ENCODE measurements at regions not wholly inside any gene's neighbourhood (a gene's known extent, or its start where the extent isn't known, plus 50 kb on each side); places are given as distances from the start of the nearest gene placed in this dataset.

- H3K4me1 Mint-ChIP-seq: no peaks in the 10 kb centered on the region
- H3K27ac Mint-ChIP-seq: no peak overlapping the region
- no peak for DNase-seq
- no peaks in the 10 kb centered on the region for H3K27me3 Mint-ChIP-seq
- H3K9me3 Mint-ChIP-seq: no peaks in the 10 kb centered on the region
- no peaks in the 10 kb centered on the region for H3K36me3 Mint-ChIP-seq
- H3K4me3 Mint-ChIP-seq: no peak overlapping the region
These were observed 62.3 kb upstream of the CALM2 start for GRCh38 chr2:47238638-47239037.

DNA sequence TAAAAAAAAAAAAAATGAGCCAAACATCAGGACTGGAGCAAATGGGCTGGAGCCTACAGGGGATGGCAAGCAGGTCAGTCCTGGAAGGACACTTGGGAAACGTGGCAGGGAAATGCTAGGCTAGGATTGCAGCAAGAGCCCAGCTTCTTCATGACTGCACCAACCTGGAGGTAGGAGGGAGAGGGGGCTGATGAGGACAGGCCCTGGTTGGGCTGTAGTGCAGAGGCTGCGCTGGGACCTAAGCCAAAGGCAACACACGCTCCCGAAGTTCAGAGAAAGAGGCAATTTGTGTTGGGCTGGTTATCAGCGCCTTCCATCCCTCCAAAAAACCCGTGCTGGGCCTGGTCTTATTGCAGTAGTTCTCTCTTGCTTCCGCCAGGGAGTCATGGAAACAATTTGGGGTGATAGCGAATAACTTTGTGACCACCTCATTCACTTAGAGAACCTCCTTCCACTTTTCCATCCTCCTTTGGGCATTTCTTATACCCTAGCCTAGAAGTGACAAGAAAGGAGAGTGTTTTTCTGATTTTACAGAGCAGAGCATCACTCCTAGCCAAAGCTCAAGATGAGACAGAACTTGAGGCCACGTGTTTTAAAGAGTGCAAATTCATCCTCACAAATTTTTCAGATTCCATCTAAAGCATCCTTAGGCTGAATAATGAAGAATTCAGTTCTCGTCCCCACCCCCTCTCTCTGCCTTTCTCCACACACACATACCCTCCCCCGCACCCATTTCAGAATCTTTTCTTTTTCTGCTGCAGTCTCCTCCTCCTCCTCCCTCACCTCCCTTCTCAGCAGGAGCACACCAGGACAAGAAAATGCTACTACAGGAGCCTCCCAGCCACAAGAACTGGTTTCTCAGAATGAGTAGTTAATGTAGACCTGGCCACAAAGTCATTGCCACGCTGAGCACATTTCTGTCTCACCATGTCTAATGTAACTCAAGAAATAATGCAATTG lies 61.3 kb upstream of the CALM2 start:
- no peaks in the 10 kb centered on the region for H3K9me3 Mint-ChIP-seq
- H3K27ac Mint-ChIP-seq: no peak overlapping the region
- no peak overlapping the region for H3K4me3 Mint-ChIP-seq
- no peaks in the 10 kb centered on the region for H3K27me3 Mint-ChIP-seq
- no peak for DNase-seq
- no peaks in the 10 kb centered on the region for H3K36me3 Mint-ChIP-seq
- H3K4me1 Mint-ChIP-seq: no peaks in the 10 kb centered on the region

- Mint-ChIP-seq H3K36me3 (no peaks in the 10 kb centered on the region), H3K27me3 (no peaks in the 10 kb centered on the region), H3K4me1 (no peaks in the 10 kb centered on the region), H3K9me3 (no peaks in the 10 kb centered on the region), H3K27ac (no peak overlapping the region), H3K4me3 (no peak overlapping the region)
- no peak for DNase-seq
These were observed 60.3 kb upstream of the CALM2 start for GRCh38 chr2:47236503-47237215.

GRCh38 chr2:47235132-47235531 lies 58.8 kb upstream of the CALM2 start:
- Mint-ChIP-seq H3K4me1 (no peaks in the 10 kb centered on the region), H3K36me3 (no peaks in the 10 kb centered on the region), H3K27ac (no peak overlapping the region), H3K9me3 (no peaks in the 10 kb centered on the region), H3K4me3 (no peak overlapping the region), H3K27me3 (no peaks in the 10 kb centered on the region)
- DNase-seq: no peak

DNA sequence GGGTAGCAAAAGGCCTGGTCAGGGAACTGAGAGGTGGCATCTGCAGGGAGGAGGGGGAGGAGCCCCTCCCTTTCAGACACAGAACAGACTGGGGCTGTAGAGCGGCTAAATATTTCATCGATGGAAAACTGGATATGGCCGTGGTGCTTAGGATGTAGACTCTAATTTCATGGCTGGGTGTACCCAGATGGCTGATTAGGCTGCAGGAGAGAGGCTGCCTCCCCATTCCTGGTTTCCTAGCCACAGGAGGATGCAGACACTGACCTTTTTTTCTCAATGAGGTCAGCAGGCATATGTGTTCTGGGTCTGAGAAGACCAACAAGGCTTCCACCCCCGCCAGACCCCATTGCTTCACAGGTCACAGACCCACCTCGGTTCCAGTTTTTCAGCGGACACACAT lies 58.1 kb upstream of the CALM2 start:
- Mint-ChIP-seq H3K4me1 (no peaks in the 10 kb centered on the region), H3K36me3 (no peaks in the 10 kb centered on the region), H3K9me3 (no peaks in the 10 kb centered on the region), H3K27me3 (no peaks in the 10 kb centered on the region), H3K27ac (no peak overlapping the region), H3K4me3 (no peak overlapping the region)
- no peak for DNase-seq

DNA sequence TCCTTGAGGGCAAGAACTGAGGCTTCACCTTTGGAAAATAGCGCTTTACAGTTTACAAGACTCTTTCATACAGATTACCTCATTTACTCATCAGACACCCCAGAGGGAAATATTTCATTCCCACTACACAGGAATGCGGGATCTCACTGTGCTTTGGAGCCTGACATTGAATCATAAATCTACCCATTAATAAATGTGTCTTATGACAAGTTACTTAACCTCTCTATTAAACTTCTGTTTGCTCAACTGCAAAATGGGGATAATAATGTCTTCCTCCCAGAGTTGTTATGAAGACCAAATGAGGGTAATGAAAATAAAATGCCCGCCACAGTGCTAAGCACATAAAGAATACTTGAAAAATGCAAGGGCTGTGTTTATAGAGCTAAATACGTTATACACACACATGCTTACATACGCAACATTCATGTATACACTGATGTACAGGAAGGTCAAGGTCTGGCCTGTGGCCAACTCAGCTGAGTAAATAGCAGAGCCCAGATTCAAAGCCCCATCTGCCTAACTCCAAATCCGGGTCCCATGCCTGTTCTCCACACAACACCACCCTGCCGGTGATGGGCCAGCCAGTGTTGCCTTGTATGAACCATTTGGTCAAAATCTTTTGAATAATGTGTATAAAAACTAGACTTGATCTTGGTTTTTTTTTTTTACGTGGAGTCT lies 56.6 kb upstream of the CALM2 start:
- Mint-ChIP-seq H3K4me1 (no peaks in the 10 kb centered on the region), H3K36me3 (no peaks in the 10 kb centered on the region), H3K27ac (no peak overlapping the region), H3K9me3 (no peaks in the 10 kb centered on the region), H3K4me3 (no peak overlapping the region), H3K27me3 (no peaks in the 10 kb centered on the region)
- DNase-seq: no peak

DNA sequence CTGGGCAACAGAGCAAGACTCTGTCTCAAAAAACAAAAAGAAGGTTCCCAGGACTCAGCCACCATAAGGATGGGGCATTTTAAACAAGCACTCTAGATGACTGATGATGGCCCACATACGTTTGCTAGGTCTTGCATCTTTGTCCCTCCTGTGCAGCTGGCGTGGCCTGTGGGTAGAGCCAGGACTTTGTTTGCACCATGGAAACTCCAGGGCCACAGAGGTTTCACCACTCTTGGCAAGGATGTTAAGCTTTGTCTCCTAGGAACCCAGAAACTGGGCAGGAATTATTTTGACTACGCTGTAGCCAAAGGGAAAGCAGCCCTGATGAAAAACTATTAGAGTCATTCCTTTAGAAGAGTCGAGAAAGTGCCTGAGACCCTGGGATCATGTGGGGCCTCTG lies 54.1 kb upstream of the CALM2 start:
- no peak for DNase-seq
- Mint-ChIP-seq H3K27me3 (no peaks in the 10 kb centered on the region), H3K36me3 (no peaks in the 10 kb centered on the region), H3K27ac (no peak overlapping the region), H3K4me1 (no peaks in the 10 kb centered on the region), H3K9me3 (no peaks in the 10 kb centered on the region), H3K4me3 (no peak overlapping the region)

DNA sequence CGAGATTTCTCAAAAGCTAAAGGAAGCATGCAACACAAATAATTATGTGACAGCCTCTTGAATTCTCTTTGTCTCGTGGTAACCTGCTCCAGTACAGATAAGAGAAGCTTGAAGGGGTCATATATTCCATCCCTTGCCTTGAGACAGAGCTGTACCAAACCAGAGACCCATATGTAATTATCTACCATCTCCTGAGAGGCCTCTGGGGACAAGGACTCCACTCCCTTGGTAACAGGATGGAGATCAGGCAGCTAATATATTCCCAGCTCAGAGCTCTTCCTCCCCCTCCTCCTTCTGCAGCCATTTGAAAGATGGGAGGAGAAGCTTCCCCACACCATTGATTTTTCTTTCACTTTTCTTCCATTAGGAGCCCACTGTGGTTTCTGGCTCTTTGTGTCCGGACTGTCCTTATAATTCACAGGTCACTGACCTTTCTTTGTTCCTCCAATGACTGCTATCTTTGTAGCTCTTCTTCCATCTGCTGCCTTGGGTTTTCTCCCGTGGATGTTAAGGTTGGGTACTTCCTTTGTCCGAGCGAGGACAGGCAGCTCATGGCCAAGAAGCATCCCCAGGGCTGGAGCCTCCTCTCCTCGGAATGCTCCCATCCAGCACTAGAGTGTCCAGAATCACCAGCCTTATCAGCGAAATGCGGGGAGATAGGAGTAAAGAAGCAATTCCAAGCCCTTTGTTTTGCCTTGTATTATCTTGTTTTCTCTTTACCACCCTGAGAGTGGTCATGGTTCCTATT lies 51.4 kb upstream of the CALM2 start:
- H3K27me3 Mint-ChIP-seq: no peaks in the 10 kb centered on the region
- H3K9me3 Mint-ChIP-seq: no peaks in the 10 kb centered on the region
- no peak overlapping the region for H3K4me3 Mint-ChIP-seq
- H3K27ac Mint-ChIP-seq: no peak overlapping the region
- no peak for DNase-seq
- H3K36me3 Mint-ChIP-seq: no peaks in the 10 kb centered on the region
- no peaks in the 10 kb centered on the region for H3K4me1 Mint-ChIP-seq

DNA sequence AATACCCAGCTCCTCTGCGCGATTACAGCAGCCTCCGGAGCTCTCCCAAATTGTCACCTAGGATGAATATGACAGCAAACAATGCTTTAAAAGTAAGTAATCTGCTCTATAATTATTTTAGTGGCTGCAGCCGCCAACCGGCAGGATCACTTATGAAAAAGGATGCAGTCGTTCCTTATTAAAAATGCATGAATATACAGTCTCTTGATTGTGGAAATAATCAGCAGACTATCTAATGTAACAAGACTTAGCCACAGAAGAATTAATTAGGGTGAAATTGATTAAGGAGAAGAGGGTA lies 50.6 kb upstream of the CALM2 start:
- Mint-ChIP-seq H3K27ac (no peak overlapping the region), H3K36me3 (no peaks in the 10 kb centered on the region), H3K27me3 (no peaks in the 10 kb centered on the region), H3K4me1 (no peaks in the 10 kb centered on the region), H3K9me3 (no peaks in the 10 kb centered on the region), H3K4me3 (no peak overlapping the region)
- no peak for DNase-seq

DNA sequence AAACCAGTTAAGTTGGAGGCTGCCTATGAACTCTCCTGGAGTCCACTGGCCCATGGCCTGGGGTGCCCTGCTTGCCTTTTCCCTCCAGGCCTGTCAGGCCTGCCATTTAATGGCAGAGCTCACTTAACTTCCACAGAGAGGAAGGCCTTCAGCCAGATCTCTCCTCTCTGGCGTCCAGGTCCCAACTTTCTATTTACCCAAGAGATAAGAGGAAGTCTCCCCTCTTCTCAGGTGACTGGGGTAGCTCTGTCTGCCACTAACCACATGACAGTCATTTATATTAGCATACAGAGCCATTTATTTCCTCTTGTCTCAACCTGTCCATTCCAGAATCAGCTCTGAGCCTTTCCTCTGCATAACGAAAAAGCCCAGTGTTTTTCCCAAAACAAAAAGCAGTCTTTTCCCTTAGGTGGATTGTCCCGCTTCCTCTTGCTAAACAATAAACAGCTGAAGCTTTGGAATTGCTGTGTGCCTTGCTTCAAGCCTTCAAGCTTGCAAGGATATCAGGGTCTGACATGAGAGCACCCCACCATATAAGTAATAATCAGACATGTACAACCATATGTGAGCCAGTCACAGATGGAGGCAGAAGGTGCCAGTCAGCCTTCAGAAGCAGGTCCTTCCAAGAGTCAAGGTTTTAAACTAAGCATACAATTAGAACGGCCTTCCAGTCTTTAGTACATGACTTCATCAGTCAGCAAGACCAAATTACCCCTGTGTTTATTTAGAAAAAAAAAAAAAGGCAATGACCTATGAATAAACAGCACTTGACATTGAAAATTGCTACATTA lies 50.0 kb upstream of the CALM2 start:
- Mint-ChIP-seq H3K9me3 (no peaks in the 10 kb centered on the region), H3K27me3 (no peaks in the 10 kb centered on the region), H3K27ac (no peak overlapping the region), H3K4me3 (no peak overlapping the region), H3K36me3 (no peaks in the 10 kb centered on the region), H3K4me1 (no peaks in the 10 kb centered on the region)
- no peak for DNase-seq

All from activated naive CD8-positive, alpha-beta T cell treated with anti-CD3 and anti-CD28 coated beads for 36 hours (primary cell).